ENCODE measurements at regions not wholly inside any gene's neighbourhood (a gene's known extent, or its start where the extent isn't known, plus 50 kb on each side); places are given as distances from the start of the nearest gene placed in this dataset.

- Mint-ChIP-seq H3K27me3 (ENCODE audit: low read depth) (no peaks in the 10 kb centered on the region), H3K36me3 (ENCODE audit: insufficient read depth in 1 of 3, low read depth in 3 of 3) (no peaks in the 10 kb centered on the region), H3K27ac (no peak overlapping the region), H3K4me3 (no peak overlapping the region), H3K9me3 (no peaks in the 10 kb centered on the region), H3K4me1 (no peaks in the 10 kb centered on the region)
- Histone ChIP-seq H4K20me1 (ENCODE audit: control insufficient read depth, insufficient read depth, insufficient read length) (no peaks in the 10 kb centered on the region), H2BK20ac (ENCODE audit: low read depth, low read length, poor library complexity, severe bottlenecking) (no peak overlapping the region), H3K14ac (ENCODE audit: insufficient read depth, low read length) (no peak overlapping the region), H3K4me2 (ENCODE audit: insufficient read depth, insufficient read length, low read length) (no peak overlapping the region), H3K4ac (ENCODE audit: low read depth, low read length) (no peak overlapping the region), H3K18ac (ENCODE audit: insufficient read length, low read depth, low read length) (no peak overlapping the region), H3K23ac (ENCODE audit: insufficient read length, low read depth, low read length) (no peak overlapping the region), H3K9ac (ENCODE audit: extremely low read depth, insufficient read length, low read length) (no peak overlapping the region), H3K56ac (ENCODE audit: insufficient read length, low read depth, low read length) (no peak overlapping the region), H2BK120ac (ENCODE audit: low read depth, low read length, poor library complexity, severe bottlenecking) (no peak overlapping the region), H3K79me1 (ENCODE audit: insufficient read depth, low read depth, low read length, poor library complexity, severe bottlenecking) (no peaks in the 10 kb centered on the region), H3K23me2 (ENCODE audit: insufficient read length, low read depth, low read length, poor library complexity, severe bottlenecking) (no peaks in the 10 kb centered on the region), H2BK15ac (ENCODE audit: low read depth, low read length) (no peak overlapping the region), H4K8ac (replicated peaks; ENCODE audit: insufficient read length, low read depth, low read length) (no peak overlapping the region), H4K5ac (ENCODE audit: insufficient read length, low read depth, low read length) (no peak overlapping the region), H3K27ac (ENCODE audit: insufficient read length, low read depth, low read length) (no peak overlapping the region), H3K27me3 (ENCODE audit: insufficient read depth, low read length) (no peaks in the 10 kb centered on the region), H3K79me2 (ENCODE audit: insufficient read depth, low read length) (no peaks in the 10 kb centered on the region), H2AK5ac (ENCODE audit: insufficient read length, low read length) (no peak overlapping the region), H2AFZ (ENCODE audit: low read length) (no peak overlapping the region), H4K91ac (ENCODE audit: insufficient read length, low read depth, low read length) (no peak overlapping the region), H3K9me3 (ENCODE audit: control insufficient read depth, low read depth, low read length) (no peaks in the 10 kb centered on the region), H2BK5ac (ENCODE audit: insufficient read length, low read length) (no peak overlapping the region), H3K4me1 (ENCODE audit: insufficient read depth, low read length) (no peaks in the 10 kb centered on the region), H3T11ph (ENCODE audit: low read length) (no peak overlapping the region), H2BK12ac (ENCODE audit: insufficient read length, low read depth, low read length) (no peak overlapping the region)
- DNase-seq: no peak
- TF ChIP-seq, protein P1, sequence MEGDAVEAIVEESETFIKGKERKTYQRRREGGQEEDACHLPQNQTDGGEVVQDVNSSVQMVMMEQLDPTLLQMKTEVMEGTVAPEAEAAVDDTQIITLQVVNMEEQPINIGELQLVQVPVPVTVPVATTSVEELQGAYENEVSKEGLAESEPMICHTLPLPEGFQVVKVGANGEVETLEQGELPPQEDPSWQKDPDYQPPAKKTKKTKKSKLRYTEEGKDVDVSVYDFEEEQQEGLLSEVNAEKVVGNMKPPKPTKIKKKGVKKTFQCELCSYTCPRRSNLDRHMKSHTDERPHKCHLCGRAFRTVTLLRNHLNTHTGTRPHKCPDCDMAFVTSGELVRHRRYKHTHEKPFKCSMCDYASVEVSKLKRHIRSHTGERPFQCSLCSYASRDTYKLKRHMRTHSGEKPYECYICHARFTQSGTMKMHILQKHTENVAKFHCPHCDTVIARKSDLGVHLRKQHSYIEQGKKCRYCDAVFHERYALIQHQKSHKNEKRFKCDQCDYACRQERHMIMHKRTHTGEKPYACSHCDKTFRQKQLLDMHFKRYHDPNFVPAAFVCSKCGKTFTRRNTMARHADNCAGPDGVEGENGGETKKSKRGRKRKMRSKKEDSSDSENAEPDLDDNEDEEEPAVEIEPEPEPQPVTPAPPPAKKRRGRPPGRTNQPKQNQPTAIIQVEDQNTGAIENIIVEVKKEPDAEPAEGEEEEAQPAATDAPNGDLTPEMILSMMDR (conservative IDR thresholded peaks at IDR 0.05): no peak
- WGBS (ENCODE audit: extremely low coverage, insufficient read length, low lambda C conversion rate): no CpG with 5 or more reads among the region's 1 CpG
Observed at GRCh38 chr4:31078661-31079060, 358.5 kb downstream of the PCDH7 start.

Data from H9 (cell line).